ENCODE measurements at regions not wholly inside any gene's neighbourhood (a gene's known extent, or its start where the extent isn't known, plus 50 kb on each side); places are given as distances from the start of the nearest gene placed in this dataset.
"Not testable (repeated sequence)": the region's sequence is repeated elsewhere in the genome, so short reads cannot be mapped to it uniquely, and the experiment has no call there.

- in situ Hi-C loops (cut with HindIII; ENCODE audit: low sequenced_read_pairs): no loop called here
These were observed 146.0 kb upstream of the SH3BP4 start for GRCh38 chr2:234805836-234806235.

GRCh38 chr2:234804704-234805103 lies 147.1 kb upstream of the SH3BP4 start:
- in situ Hi-C loops (cut with HindIII; ENCODE audit: low sequenced_read_pairs): no loop called here

DNA sequence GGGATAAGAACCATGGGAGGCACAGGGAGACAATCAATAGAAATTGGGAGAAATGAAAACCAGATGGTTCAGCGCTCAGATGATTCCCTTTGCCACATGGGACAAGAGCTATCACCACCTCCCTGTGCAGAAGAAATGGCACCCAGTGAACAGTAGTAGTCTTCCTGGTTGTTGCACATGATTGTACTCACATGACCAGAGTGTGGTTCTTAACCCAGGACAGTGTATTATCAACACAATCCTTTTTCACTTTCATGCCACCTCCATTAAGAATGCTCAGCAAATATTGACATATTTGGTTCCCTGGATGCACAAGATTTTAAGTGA lies 149.0 kb upstream of the SH3BP4 start:
- in situ Hi-C loops (cut with HindIII; ENCODE audit: low sequenced_read_pairs): no loop called here

- in situ Hi-C loops (cut with HindIII; ENCODE audit: low sequenced_read_pairs): no loop called here
These were observed 149.6 kb upstream of the SH3BP4 start for GRCh38 chr2:234802071-234802844.

- in situ Hi-C loops (cut with HindIII; ENCODE audit: low sequenced_read_pairs): no loop called here
These were observed 154.1 kb upstream of the SH3BP4 start for GRCh38 chr2:234797566-234798250.

DNA sequence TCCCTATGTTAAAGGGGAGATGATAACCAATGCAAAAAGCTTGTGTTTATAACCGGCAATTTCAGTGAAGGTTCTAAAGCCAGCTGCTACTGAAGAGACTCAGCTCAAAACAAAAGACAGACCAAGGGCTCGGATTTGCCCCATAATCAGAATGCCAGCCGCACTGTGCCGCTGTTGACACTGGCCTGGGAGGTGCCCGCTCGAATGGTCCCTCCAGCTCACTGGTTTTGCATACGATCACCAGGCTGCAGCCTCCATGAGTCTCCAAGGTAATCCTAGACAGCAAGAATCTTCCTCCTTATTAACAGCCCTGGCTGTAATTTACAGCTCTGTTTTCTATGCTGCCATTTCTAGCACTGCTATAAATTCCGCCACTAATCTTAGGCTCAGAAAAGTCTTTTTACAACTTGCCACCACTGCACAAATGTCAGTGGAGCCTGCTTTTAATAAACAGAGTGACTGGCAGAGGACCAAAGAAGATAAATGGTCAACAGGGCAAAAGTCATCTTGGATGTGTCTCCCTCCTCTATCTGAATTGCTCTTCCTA lies 155.7 kb upstream of the SH3BP4 start:
- in situ Hi-C loops (cut with HindIII; ENCODE audit: low sequenced_read_pairs): no loop called here

GRCh38 chr2:234795272-234795920 lies 156.4 kb upstream of the SH3BP4 start:
- in situ Hi-C loops (cut with HindIII; ENCODE audit: low sequenced_read_pairs): no loop called here

DNA sequence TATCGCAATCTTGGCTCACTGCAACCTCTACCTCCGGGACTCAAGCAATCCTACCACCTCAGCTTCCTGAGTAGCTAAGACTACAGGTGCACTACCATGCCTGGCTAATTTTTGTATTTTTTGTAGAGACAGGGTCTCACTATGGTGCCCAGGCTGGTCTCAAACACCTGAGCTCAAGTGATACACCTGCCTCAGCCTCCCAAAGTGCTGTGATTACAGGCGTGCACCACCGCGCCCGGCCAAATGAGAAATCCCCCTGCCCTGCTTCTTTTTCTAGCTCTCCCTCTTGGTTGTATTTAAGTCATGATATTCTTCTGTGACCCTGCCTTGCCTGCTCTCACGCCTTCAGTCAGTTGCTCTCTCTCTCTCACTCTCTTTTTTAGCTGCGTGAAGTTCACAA lies 157.0 kb upstream of the SH3BP4 start:
- in situ Hi-C loops (cut with HindIII; ENCODE audit: low sequenced_read_pairs): no loop called here

DNA sequence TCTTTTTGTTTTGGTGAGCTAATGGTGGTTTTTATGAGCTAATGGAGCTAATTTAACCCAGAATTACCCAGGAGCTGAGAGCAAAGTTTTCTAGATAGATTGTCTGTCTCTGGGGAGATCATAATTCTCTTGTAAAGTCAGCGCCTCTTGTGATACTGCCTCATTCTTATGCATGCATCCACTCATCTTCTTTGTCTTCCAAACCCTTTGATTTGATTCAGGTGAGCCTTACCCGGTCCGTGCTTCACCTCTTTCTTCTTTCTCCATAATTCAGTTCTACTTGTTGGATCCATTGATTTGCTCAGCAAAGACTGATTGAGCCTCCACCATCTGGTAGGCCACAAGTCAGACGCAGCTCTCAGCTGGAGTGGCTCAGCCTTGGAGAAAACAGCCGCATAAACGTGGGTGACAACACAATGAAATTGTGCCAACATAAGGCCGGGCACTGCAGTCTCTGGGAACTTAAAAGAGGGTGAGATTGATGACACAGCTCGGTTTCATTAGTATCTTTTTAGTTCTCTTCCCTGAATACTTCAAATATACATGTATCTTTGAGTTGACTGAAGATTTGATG lies 158.5 kb upstream of the SH3BP4 start:
- in situ Hi-C loops (cut with HindIII; ENCODE audit: low sequenced_read_pairs): no loop called here

- in situ Hi-C loops (cut with HindIII; ENCODE audit: low sequenced_read_pairs): no loop called here
These were observed 159.2 kb upstream of the SH3BP4 start for GRCh38 chr2:234792621-234793022.

GRCh38 chr2:234792096-234792495 lies 159.7 kb upstream of the SH3BP4 start:
- in situ Hi-C loops (cut with HindIII; ENCODE audit: low sequenced_read_pairs): not testable (repeated sequence)

DNA sequence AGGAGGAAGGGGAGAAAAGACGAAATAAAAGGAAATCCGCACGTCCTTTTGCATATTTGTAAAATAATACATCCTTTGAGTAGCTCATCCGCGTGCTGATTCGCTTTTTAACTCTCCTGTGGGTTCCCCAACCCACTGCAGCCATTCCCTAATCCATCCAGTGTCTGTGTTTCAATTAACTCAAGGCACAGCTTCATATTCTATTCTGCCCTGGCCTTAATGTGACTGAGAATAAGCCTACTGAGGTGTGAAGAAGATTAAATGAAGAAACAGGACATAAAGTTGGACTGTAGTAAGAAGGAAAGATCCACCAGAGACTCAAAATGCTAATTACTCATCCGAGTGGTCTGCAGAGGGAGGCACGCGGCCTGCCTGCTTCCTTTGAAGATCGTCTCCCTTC lies 161.4 kb upstream of the SH3BP4 start:
- in situ Hi-C loops (cut with HindIII; ENCODE audit: low sequenced_read_pairs): no loop called here

GRCh38 chr2:234789556-234790325 lies 162.1 kb upstream of the SH3BP4 start:
- in situ Hi-C loops (cut with HindIII; ENCODE audit: low sequenced_read_pairs): no loop called here

GRCh38 chr2:234788841-234789240 lies 163.0 kb upstream of the SH3BP4 start:
- in situ Hi-C loops (cut with HindIII; ENCODE audit: low sequenced_read_pairs): no loop called here

DNA sequence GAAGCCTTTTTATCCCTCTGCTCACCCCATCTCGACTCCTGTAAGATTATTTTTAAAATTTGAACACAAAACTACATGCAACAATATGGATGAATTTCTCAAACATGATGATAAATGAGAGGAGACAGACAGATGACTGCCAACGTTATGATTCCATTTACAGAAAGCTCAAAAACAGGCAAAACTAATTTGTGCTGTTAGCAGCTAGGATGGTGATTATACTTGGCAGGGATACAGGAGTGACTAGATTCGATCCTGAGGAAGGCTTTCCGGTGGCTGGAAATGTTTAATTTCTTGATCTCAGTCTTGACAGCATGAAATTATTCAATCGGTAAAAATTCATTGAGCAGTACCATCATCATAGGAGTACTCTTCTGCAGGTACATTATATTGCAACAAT lies 163.4 kb upstream of the SH3BP4 start:
- in situ Hi-C loops (cut with HindIII; ENCODE audit: low sequenced_read_pairs): no loop called here

GRCh38 chr2:234787114-234787513 lies 164.7 kb upstream of the SH3BP4 start:
- in situ Hi-C loops (cut with HindIII; ENCODE audit: low sequenced_read_pairs): no loop called here

GRCh38 chr2:234773764-234774409 lies 177.9 kb upstream of the SH3BP4 start:
- in situ Hi-C loops (cut with HindIII; ENCODE audit: low sequenced_read_pairs): no loop called here

DNA sequence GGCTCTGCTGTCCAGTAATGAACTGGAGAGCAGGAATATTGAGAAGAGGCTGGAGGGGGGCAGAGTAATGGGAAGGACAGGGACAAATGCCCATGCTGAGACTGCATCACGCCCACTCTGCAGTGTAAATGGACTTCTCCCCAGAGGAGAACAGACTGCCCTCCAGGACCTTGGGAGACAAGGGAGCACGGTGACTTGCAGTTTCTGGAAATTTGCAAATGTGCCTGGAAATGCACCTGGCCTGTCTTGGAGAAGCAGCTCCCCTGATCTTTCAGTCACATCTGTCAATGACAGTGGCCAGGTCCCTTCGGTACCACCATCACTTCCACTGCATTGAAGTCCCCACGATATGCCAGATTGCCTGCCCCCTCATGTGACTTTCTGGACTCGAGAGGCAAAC lies 178.7 kb upstream of the SH3BP4 start:
- in situ Hi-C loops (cut with HindIII; ENCODE audit: low sequenced_read_pairs): no loop called here

GRCh38 chr2:234772733-234773060 lies 179.1 kb upstream of the SH3BP4 start:
- in situ Hi-C loops (cut with HindIII; ENCODE audit: low sequenced_read_pairs): no loop called here

DNA sequence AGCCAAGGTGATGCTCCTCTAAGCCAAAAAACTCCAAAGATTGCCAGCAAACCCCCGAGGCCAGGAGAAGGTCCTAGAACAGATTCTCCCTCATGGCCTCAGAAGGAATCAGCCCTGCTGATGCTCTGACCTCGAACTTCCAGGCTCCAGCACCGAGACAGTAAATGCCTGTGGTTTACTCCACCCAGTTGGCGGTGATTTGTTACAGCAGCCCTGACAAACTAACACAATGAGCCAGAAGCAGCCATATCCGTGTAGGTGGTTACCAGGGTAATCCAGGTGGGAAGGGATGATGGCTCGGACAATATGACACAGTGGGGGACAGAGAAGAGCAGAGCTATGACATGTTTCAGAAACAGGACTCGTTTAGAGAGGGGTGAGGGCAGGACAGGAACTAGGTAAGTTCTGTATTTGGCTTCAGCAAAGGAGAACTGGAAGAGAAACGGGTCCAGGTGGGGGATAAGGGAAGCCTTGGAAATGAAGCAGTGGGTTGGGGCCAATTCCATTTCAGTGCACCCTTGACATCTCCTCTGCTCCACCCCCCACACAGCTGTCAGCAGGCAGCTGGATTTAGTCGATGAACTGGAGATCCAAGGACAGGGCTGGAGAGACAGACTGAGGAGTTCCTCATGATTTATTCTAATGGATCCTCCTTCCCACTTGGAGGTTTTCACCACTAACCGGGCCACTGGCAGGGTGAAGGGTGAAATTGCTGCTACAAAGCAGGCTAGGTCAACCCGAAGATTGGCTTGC lies 179.7 kb upstream of the SH3BP4 start:
- in situ Hi-C loops (cut with HindIII; ENCODE audit: low sequenced_read_pairs): no loop called here
